ENCODE measurements at regions not wholly inside any gene's neighbourhood (a gene's known extent, or its start where the extent isn't known, plus 50 kb on each side); places are given as distances from the start of the nearest gene placed in this dataset.

DNA sequence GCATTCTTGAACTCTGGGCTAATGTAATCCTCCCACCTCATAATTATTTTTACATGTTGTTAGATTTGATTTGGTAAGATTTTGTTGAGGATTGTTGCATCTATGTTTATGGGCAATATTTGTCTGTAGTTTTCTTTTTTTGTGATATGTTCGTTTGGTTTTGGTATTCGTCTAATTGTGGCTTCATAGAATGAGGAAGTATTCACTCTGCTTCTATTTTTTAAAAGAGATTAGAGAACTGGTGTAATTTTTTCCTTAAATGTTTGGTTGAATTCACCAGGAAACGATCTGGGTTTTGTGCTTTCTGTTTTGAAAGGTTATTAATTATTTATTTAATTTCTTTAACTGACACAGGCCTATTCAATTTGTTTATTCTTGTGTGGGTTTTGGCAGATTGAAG lies 161.2 kb upstream of the NUDT6 start:
- TF ChIP-seq, protein P1, sequence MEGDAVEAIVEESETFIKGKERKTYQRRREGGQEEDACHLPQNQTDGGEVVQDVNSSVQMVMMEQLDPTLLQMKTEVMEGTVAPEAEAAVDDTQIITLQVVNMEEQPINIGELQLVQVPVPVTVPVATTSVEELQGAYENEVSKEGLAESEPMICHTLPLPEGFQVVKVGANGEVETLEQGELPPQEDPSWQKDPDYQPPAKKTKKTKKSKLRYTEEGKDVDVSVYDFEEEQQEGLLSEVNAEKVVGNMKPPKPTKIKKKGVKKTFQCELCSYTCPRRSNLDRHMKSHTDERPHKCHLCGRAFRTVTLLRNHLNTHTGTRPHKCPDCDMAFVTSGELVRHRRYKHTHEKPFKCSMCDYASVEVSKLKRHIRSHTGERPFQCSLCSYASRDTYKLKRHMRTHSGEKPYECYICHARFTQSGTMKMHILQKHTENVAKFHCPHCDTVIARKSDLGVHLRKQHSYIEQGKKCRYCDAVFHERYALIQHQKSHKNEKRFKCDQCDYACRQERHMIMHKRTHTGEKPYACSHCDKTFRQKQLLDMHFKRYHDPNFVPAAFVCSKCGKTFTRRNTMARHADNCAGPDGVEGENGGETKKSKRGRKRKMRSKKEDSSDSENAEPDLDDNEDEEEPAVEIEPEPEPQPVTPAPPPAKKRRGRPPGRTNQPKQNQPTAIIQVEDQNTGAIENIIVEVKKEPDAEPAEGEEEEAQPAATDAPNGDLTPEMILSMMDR (IDR thresholded peaks at IDR 0.05): no peak
- no peak for TF ChIP-seq POLR2A (IDR thresholded peaks at IDR 0.05)
